A549 (cell line): ENCODE measurements at regions not wholly inside any gene's neighbourhood (a gene's known extent, or its start where the extent isn't known, plus 50 kb on each side); places are given as distances from the start of the nearest gene placed in this dataset.

ENCODE experiments used
- ATAC-seq, 2 experiments: fragments of 200-7000 bp in 1 of 2; fragments of >200 bp in 1 of 2; cut with Nextera tagmentation in 1 of 2; cut with Tn5 transposase in 1 of 2; 3 replicates each; pipeline versions ENCODE4 v1.8.0 to v1.9.1; 2018 to 2020; ENCODE audit warnings: mild to moderate bottlenecking in 1 of 2, moderate library complexity in 1 of 2
- CTCF ChIA-PET: fragments of 300-600 bp; sonication (Branson Sonifier 250); formaldehyde crosslinking; extraction: SDS; loops from one replicate; lab custom pipeline; 2021; ENCODE audit warnings: antibody characterized with exemption, inconsistent platforms; lab: Yijun Ruan, JAX
- POLR2A ChIA-PET: fragments of 350-600 bp; formaldehyde crosslinking; extraction: SDS; loops from one replicate; lab custom pipeline; 2021; ENCODE audit warnings: antibody characterized with exemption, inconsistent platforms; lab: Yijun Ruan, JAX
- DNase-seq, 2 experiments: peaks; one replicate each; pipeline versions ENCODE4 v3.0.0 to v3.0.0-alpha.2; 2011 to 2016; ENCODE audit warnings: low read depth in 1 of 2, low spot score in 1 of 2
- FAIRE-seq: peaks from 2 replicates; lab custom pipeline; 2011; peaks lifted over from hg19 to GRCh38; lab: Jason Lieb, UNC
- H3K27ac ChIP-seq, 2 experiments: fragments of >200 bp; sonication (Bioruptor Twin); formaldehyde crosslinking; 3 replicates each; pipeline ENCODE4 v1.5.1; 2016 to 2017
- H3K4me1 ChIP-seq: fragments of >200 bp; sonication (Bioruptor Twin); formaldehyde crosslinking; 3 replicates; pipeline ENCODE4 v1.6.1; 2016
- H3K4me2 ChIP-seq: fragments of >200 bp; sonication (Bioruptor Twin); formaldehyde crosslinking; 3 replicates; pipeline ENCODE4 v1.6.1; 2016
- H3K4me3 ChIP-seq: fragments of >200 bp; sonication (Bioruptor Twin); formaldehyde crosslinking; 3 replicates; pipeline ENCODE4 v1.5.1; 2016
- H3K9me3 ChIP-seq: fragments of >200 bp; sonication (Bioruptor Twin); formaldehyde crosslinking; 3 replicates; pipeline ENCODE4 v1.6.1; 2016
- CBX2 ChIP-seq: fragments of 200-600 bp; sonication (generic); IDR thresholded peaks from 2 replicates; pipeline ENCODE4 v1.6.1; 2016; ENCODE audit warnings: low read depth, mild to moderate bottlenecking, borderline replicate concordance
- CHD4 ChIP-seq: fragments of 200-600 bp; sonication (generic); IDR thresholded peaks from 2 replicates; pipeline ENCODE4 v1.6.1; 2016; ENCODE audit warnings: antibody characterized with exemption, mild to moderate bottlenecking, borderline replicate concordance
- EHF ChIP-seq: fragments of 250-450 bp; sonication (Bioruptor Pico); IDR thresholded peaks from 2 replicates; pipeline ENCODE4 v1.5.0; 2020; ENCODE audit warnings: mild to moderate bottlenecking
- ELK1 ChIP-seq: fragments of 150-350 bp; IDR thresholded peaks from 2 replicates; pipeline ENCODE4 v1.6.1; 2014; ENCODE audit warnings: low read depth, mild to moderate bottlenecking, low read length
- FOSB ChIP-seq: fragments of 250-450 bp; sonication (Bioruptor Pico); IDR thresholded peaks from 2 replicates; pipeline ENCODE4 v1.5.0; 2020; ENCODE audit warnings: mild to moderate bottlenecking, moderate library complexity
- FOXS1 ChIP-seq: fragments of 250-450 bp; sonication (Bioruptor Pico); IDR thresholded peaks from 2 replicates; pipeline ENCODE4 v1.5.0; 2020; ENCODE audit warnings: mild to moderate bottlenecking, moderate library complexity
- GATA3 ChIP-seq: IDR thresholded peaks from 2 replicates; pipeline ENCODE4 v1.6.1; 2012; ENCODE audit warnings: borderline replicate concordance
- HEYL ChIP-seq: fragments of 250-450 bp; sonication (Bioruptor Pico); IDR thresholded peaks from 2 replicates; pipeline ENCODE4 v1.8.0; 2021; ENCODE audit warnings: mild to moderate bottlenecking, moderate library complexity
- HOXA7 ChIP-seq: fragments of 250-450 bp; sonication (Bioruptor Pico); IDR thresholded peaks from 2 replicates; pipeline ENCODE4 v1.5.0; 2020; ENCODE audit warnings: mild to moderate bottlenecking, moderate library complexity
- HOXB13 ChIP-seq: fragments of 250-450 bp; sonication (Bioruptor Pico); IDR thresholded peaks from 2 replicates; pipeline ENCODE4 v1.5.0; 2020; ENCODE audit warnings: low read depth, mild to moderate bottlenecking, moderate library complexity
- MAX ChIP-seq: IDR thresholded peaks from 2 replicates; pipeline ENCODE4 v1.6.1; 2012
- MAZ ChIP-seq: fragments of 150-350 bp; IDR thresholded peaks from 2 replicates; pipeline ENCODE4 v1.6.1; 2014; ENCODE audit warnings: antibody characterized with exemption, low read depth, low read length, borderline replicate concordance
- NPAS2 ChIP-seq: fragments of 250-450 bp; sonication (Bioruptor Pico); IDR thresholded peaks from 2 replicates; pipeline ENCODE4 v1.8.0; 2022; ENCODE audit warnings: mild to moderate bottlenecking, moderate library complexity, borderline replicate concordance
- NR3C1 ChIP-seq: fragments of >200 bp; sonication (Bioruptor Twin); formaldehyde crosslinking; IDR thresholded peaks from 3 replicates; pipeline ENCODE4 v1.6.1; 2017
- PBX3 ChIP-seq: IDR thresholded peaks from 2 replicates; pipeline ENCODE4 v1.6.1; 2012
- PHF8 ChIP-seq: fragments of 200-600 bp; sonication (generic); IDR thresholded peaks from 2 replicates; pipeline ENCODE4 v1.6.1; 2016; ENCODE audit warnings: low read depth, mild to moderate bottlenecking, antibody characterized with exemption, moderate library complexity, borderline replicate concordance
- RAD21 ChIP-seq, 2 experiments: fragments of >200 bp in 1 of 2; sonication (Bioruptor Twin) in 1 of 2; formaldehyde crosslinking in 1 of 2; IDR thresholded peaks in 1 of 2; conservative IDR thresholded peaks in 1 of 2; 2 replicates in 1 of 2; 3 replicates in 1 of 2; pipeline ENCODE4 v1.6.1; 2012 to 2018; ENCODE audit warnings: inconsistent platforms in 1 of 2
- REST ChIP-seq: fragments of 200-600 bp; sonication (generic); IDR thresholded peaks from 2 replicates; pipeline ENCODE4 v1.6.1; 2016; ENCODE audit warnings: antibody characterized with exemption, mild to moderate bottlenecking, moderate library complexity
- RFX5 ChIP-seq: fragments of 450-650 bp; IDR thresholded peaks from 2 replicates; pipeline ENCODE4 v1.7.1; 2014; ENCODE audit warnings: antibody characterized with exemption, mild to moderate bottlenecking, moderate library complexity
- RNF2 ChIP-seq: fragments of 200-600 bp; sonication (generic); IDR thresholded peaks from 2 replicates; pipeline ENCODE4 v1.6.1; 2016; ENCODE audit warnings: low read depth, mild to moderate bottlenecking, antibody characterized with exemption, moderate library complexity, borderline replicate concordance
- TP53 ChIP-seq: fragments of 250-450 bp; sonication (Bioruptor Pico); IDR thresholded peaks from 2 replicates; pipeline ENCODE4 v1.5.0; 2021; ENCODE audit warnings: mild to moderate bottlenecking, moderate library complexity
- ZC3H11A ChIP-seq: fragments of 450-650 bp; IDR thresholded peaks from 2 replicates; pipeline ENCODE4 v1.6.1; 2014; ENCODE audit warnings: antibody characterized with exemption, mild to moderate bottlenecking
- WGBS: methylation state at CpG from one replicate; pipeline ENCODE4 v1.1.6; 2017; ENCODE audit errors: missing lambda C conversion rate; 5-methylcytosine and 5-hydroxymethylcytosine counted together

- no peaks in the 10 kb centered on the region for H3K9me3 ChIP-seq
- ChIA-PET POLR2A (no interaction called here), CTCF (no interaction called here)
- no peak overlapping the region for H3K4me2 ChIP-seq
- WGBS = 34% methylated on average over 3 of the region's 3 CpGs
- no peak overlapping the region for H3K4me3 ChIP-seq
- TF ChIP-seq NPAS2 = no peak
- H3K27ac ChIP-seq = no peak overlapping the region
- DNase-seq (no peak), FAIRE-seq (no peak), ATAC-seq (no peak)
- H3K4me1 ChIP-seq = no peaks in the 10 kb centered on the region
These were observed 865.2 kb upstream of the DDX18 start for GRCh38 chr2:116949249-116949648.

- DNase-seq (no peak), FAIRE-seq (no peak), ATAC-seq (no peak)
- Histone ChIP-seq H3K4me3 (no peak overlapping the region), H3K9me3 (no peaks in the 10 kb centered on the region), H3K4me2 (no peak overlapping the region), H3K27ac (no peak overlapping the region), H3K4me1 (no peaks in the 10 kb centered on the region)
- TF ChIP-seq RAD21 (conservative IDR thresholded peaks at IDR 0.05 in 1 of 2, IDR thresholded peaks at IDR 0.05 in 1 of 2) (no peak), ZC3H11A (no peak), CHD4 (no peak), HEYL (CRISPR knock-in tag) (no peak)
- WGBS = 2% methylated on average over 4 of the region's 4 CpGs
- POLR2A ChIA-PET = interaction anchor here (0.5 kb wide), 1 partner anchor 100 kb away, joined by 4 read pairs; no protein-coding TSS in a partner anchor
- CTCF ChIA-PET = no interaction called here
These were observed 862.2 kb upstream of the DDX18 start for GRCh38 chr2:116952254-116952653.

- no peak overlapping the region for H3K4me2 ChIP-seq
- no peak for TF ChIP-seq RFX5
- TF ChIP-seq ELK1 = no peak
- TF ChIP-seq TP53 (CRISPR knock-in tag) = no peak
- TF ChIP-seq PBX3 = no peak
- TF ChIP-seq, all 56 proteins: peak for 0
- FAIRE-seq (no peak), DNase-seq (no peak), ATAC-seq (no peak)
- POLR2A ChIA-PET = no interaction called here
- H3K27ac ChIP-seq = no peak overlapping the region
- no peaks in the 10 kb centered on the region for H3K4me1 ChIP-seq
- 3% methylated on average over 2 of the region's 2 CpGs for WGBS
- CTCF ChIA-PET = no interaction called here
- no peak overlapping the region for H3K4me3 ChIP-seq
- no peaks in the 10 kb centered on the region for H3K9me3 ChIP-seq
These were observed 858.8 kb upstream of the DDX18 start for GRCh38 chr2:116955646-116956045.

GRCh38 chr2:116975608-116976007 lies 838.9 kb upstream of the DDX18 start:
- ChIA-PET POLR2A (no interaction called here), CTCF (no interaction called here)
- Histone ChIP-seq H3K4me2 (no peak overlapping the region), H3K9me3 (0 out of 3 replicates have a peak, but pooled peaks cover 2% of the 10 kb centered on the region), H3K4me3 (no peak overlapping the region), H3K27ac (no peak overlapping the region), H3K4me1 (no peaks in the 10 kb centered on the region)
- TF ChIP-seq PBX3 = no peak
- TF ChIP-seq ELK1 = no peak
- TF ChIP-seq PHF8 = no peak
- no peak for TF ChIP-seq EHF (CRISPR knock-in tag)
- TF ChIP-seq RNF2 = no peak
- TF ChIP-seq REST = no peak
- no peak for TF ChIP-seq RFX5
- TF ChIP-seq GATA3 = no peak
- TF ChIP-seq CBX2 = no peak
- TF ChIP-seq FOXS1 = no peak
- TF ChIP-seq MAX = no peak
- no peak for TF ChIP-seq NPAS2
- no peak for TF ChIP-seq MAZ
- TF ChIP-seq HOXB13 (CRISPR knock-in tag) = no peak
- TF ChIP-seq NR3C1 = no peak
- no peak for TF ChIP-seq FOSB (CRISPR knock-in tag)
- TF ChIP-seq HOXA7 (CRISPR knock-in tag) = no peak
- FAIRE-seq = no peak
- DNase-seq = no peak
- WGBS = 56% methylated on average over 3 of the region's 3 CpGs
- no peak for ATAC-seq
